Hindlimb muscle (tissue), 1 donor: ENCODE measurements at regions not wholly inside any gene's neighbourhood (a gene's known extent, or its start where the extent isn't known, plus 50 kb on each side); places are given as distances from the start of the nearest gene placed in this dataset.

Experiments
- DNase-seq: peaks from one replicate; pipeline ENCODE4 v3.0.0-alpha.2; 2013

- no peak for DNase-seq
Measured at GRCh38 chr1:103854279-103854678, 104.6 kb downstream of the AMY1C start.

DNA sequence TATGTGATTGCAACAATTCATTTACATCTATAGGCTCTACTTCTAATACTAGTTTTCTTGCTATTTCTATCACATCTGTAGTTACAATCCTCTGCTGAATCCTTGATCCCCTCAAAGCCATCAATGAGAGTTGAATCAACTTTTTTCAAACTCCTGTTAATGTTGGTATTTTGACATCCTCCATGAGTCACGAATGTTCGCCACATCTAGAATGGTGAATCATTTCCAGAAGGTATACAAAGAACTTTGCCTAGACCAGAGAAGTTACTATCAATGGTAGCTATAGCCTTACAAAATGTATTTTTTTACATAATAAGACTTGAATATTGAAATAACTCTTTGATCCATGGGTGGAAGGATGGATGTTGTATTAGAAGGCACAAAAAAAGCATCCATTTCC, 110.0 kb downstream of the AMY1C start:
- DNase-seq, result no peak

DNA sequence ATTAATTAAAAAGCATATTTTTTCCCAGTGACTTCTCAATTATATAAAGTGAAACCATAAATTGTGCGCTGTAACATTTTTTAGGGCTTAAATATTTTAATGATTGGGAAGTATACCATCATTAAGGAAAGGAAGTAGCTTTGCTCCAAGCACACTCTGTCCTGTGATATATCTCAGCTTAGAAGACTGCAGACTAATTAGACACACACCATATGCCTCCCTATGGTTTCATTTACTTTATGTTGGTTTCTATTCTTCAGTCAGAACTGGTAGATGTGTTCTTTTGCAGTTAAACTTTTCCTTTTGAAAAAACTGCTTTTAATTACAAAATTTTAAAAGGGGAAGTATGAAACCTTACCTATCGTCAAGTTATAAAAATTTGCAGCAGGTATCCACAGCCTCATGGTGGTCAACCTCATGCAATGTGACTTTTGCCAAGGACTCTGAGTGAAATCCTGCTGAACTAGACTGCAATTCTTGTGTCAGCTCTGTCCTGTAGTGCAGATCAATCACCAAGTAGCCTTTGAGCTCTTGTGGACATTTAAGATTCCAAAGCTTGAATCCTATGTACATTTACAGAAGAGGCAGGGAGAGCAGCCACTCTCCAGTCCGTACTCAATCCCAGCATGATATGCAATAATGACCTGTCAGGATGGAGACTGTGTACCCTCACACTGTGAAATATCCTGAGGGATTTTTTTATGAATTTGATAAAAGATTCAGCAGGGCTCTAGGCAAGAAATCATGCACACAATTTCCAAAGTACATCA, 149.1 kb downstream of the AMY1C start:
- DNase-seq, result no peak

DNA sequence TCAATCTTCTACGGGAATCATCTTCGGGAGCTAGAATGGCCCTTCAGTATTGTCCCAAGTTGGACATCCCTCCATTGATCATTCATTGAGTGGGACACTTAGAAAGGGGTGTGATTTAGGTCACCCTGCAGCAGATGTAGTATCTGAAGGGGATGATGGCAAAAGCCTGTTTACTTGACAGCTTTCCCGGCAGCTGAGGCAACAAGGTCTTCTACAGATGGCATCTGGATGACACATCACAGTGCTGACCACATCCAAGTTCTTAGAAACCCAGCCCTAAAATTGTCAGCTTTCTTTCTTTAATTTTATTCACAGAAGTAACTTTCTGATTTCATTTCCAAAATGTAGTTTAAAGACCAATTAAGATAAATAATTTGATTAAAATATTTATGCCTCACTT, 150.3 kb downstream of the AMY1C start:
- DNase-seq, result no peak

DNA sequence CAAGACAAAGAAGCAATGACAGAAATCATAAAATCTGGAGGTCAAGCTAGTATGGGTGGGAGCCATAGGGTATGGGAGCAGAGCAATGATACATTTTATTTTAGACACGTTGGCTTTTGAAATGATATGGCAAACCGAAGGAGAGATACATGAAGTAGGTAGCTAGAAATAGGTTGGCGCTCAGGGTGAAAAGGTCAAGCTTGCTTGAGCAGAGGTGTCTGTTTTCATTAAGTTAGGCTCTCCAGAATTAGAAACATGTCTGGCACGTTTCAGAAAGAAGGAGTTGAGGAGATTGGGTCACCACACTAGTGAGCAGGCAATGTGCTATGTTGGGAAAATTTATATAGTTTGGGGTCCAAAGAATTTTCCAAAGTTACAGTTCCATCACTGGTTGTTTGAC, 151.4 kb downstream of the AMY1C start:
- no peak for DNase-seq

- no peak for DNase-seq
Measured at GRCh38 chr1:103905363-103905762, 155.7 kb downstream of the AMY1C start.

DNA sequence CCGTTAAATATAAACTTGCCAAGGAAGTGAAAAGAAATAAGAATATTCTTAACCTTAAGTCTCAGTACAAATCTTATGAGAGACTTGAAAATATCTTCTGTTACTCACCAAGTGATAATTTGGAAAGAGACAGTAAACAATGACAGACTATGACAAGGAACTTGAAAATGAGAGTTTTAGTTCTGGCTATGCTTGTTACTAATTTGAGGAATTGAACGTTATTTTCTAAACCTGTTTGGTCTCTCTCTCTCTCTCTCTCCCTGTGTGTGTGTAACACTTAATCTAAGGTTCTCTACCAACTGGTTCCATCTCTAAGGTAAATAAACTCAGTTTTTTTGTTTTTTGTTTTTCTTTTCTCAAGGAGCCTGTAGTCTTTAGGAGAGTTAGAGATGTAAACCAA, 161.8 kb downstream of the AMY1C start:
- no peak for DNase-seq

DNA sequence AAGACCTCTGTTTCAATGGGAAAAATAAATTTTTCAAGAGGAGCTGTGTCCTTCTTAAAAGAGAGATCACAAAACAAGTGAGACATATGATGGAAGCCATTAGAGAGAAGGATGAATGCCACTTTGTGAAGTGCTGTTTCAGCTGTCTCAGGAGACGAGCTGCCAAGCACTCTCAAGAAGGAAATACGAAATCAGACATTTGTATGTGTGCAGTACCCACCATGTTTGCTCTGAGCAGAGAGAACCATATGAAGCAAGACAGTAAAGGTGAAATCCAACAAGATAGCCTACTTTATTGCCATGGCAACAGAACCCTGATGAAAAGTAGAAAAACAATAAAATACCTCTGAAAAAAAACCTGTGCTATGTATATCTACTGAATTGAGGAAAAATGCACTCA, 168.1 kb downstream of the AMY1C start:
- no peak for DNase-seq

GRCh38 chr1:103931891-103932290, 182.2 kb downstream of the AMY1C start:
- DNase-seq, result no peak

DNA sequence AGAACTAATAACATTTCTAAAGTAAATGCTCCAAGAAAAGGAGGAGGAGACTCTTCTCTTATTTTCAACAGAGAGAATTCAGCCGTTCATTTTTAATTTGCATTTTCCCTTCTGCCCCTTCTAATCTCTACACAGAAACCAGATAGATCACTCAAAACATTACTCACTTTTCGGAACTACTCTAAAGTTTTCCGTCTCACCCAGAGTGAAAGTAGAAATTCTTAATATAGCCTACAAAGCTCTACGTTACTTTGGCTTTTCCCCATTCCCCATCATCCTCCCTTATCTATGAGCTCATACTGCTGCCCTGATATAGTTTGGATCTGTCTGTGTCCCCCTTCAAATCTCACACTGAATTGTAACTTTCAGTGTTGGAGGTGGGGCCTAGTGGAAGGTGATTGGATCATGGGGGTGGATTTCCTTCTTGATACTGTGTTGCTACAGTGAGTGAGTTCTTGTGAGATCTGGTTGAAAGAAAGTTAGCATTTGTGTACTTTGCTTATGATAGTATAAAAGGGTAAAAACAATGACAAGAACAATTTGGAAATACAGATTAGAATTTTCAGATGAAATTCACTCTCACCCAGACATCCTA, 188.2 kb downstream of the AMY1C start:
- no peak for DNase-seq

- no peak for DNase-seq
Measured at GRCh38 chr1:103941086-103941485, 191.4 kb downstream of the AMY1C start.

GRCh38 chr1:103942029-103942428, 192.3 kb downstream of the AMY1C start:
- DNase-seq, result no peak

GRCh38 chr1:103945774-103946173, 196.1 kb downstream of the AMY1C start:
- no peak for DNase-seq

- DNase-seq, result no peak
Measured at GRCh38 chr1:103948526-103948925, 198.8 kb downstream of the AMY1C start.

DNA sequence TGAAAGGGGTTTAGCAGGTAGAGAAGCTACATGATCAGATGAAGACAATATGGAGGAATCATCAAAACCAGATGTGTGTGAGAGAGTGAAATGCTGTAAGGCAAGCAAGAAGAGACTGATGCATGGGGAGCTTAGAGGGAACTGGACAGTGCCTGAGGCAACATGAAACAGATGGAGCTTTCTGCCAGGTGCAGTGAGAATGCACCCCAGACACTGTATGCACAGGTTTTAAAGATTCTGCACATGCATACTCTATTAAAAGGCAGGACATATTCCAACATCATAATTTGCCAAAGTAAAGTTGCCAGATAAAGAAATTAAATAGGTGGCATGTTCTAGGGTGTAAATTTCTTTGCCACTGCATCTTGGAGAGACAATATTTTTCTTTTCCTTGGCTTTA, 200.1 kb downstream of the AMY1C start:
- DNase-seq, result no peak

DNA sequence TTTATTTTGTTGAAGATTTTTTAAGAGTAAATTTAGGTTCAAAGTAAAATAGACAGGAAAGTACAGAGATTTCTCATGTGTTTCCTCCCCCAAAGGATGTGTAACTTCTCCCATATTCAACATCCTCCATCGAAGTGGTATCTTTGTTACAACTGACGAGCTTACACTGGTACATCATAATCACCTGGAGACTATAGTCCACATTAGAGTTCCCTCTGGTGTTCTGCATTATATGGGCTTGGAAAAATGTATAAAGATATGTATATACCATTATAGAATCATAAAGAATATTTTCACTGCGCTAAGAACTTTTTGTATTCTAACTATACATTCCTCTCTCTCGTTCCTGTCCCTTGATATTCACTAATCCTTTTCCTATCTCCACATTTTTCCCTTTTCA, 203.7 kb downstream of the AMY1C start:
- DNase-seq, result no peak

GRCh38 chr1:103958699-103959098, 209.0 kb downstream of the AMY1C start:
- no peak for DNase-seq

- no peak for DNase-seq
Measured at GRCh38 chr1:103959565-103959964, 209.9 kb downstream of the AMY1C start.

DNA sequence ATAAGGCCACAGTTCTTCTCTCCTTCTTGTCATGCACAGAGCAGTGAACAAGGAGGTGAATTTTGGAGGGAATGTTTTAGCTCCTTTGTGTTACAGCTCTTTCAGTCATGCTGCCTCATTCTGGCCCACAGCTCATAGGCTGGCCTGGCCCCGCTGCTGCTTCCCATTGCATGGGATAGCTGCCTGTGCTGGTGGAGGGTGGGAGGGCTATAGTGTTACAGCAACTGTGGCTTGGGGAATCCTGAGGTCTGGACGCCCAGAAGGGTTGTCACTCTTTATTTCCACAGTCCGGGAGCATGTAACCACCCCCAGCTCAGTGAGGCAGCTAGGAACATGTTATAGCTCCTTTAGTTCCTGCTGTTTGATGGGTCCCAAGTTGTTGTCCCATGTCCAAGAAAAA, 210.3 kb downstream of the AMY1C start:
- DNase-seq, result no peak

GRCh38 chr1:103960710-103961109, 211.0 kb downstream of the AMY1C start:
- DNase-seq, result no peak

DNA sequence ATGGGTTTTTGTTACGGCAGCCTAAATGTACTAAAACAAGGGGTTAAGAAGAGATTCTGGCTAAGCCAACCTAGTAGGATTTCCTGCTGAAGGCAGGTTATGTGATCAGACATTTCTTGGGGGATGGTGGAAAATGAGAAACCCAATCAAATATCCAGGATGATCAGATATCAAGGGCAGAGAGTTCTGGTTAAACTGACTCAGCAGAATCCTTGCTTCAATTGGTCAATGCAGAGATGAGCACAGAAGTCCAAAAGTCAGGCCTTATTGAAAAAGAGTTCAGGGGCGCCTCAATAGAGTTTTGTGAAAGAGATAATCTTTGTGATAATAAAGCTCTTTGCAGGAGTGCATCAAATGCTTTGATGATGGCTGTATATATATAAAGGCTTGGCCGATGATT, 237.1 kb downstream of the AMY1C start:
- no peak for DNase-seq

- no peak for DNase-seq
Measured at GRCh38 chr1:103997631-103998030, 247.9 kb downstream of the AMY1C start.

GRCh38 chr1:104018922-104019674, 269.4 kb downstream of the AMY1C start:
- DNase-seq, result no peak

DNA sequence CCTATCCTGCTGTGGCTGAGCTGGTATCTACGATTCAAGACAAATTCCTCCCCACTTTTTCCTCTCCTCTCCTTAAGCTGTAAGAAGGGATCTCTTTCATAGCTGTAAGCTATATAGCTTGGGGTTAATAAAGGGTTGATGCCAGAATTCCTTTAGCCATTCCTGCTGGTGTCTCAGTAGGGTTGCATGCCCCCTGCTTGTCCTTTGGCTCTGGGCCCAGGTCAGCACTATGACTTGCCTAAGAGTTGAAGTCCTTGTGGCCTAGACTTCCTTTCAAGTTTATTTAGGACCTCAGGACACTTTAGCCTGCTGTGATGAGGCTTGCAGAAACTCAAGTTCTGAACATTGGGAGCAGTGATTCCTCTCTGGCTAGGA, 270.0 kb downstream of the AMY1C start:
- no peak for DNase-seq
